ENCODE measurements at regions not wholly inside any gene's neighbourhood (a gene's known extent, or its start where the extent isn't known, plus 50 kb on each side); places are given as distances from the start of the nearest gene placed in this dataset.
A peak's percentile ranks its signal among the peaks of the same experiment; 100 is the strongest.

DNA sequence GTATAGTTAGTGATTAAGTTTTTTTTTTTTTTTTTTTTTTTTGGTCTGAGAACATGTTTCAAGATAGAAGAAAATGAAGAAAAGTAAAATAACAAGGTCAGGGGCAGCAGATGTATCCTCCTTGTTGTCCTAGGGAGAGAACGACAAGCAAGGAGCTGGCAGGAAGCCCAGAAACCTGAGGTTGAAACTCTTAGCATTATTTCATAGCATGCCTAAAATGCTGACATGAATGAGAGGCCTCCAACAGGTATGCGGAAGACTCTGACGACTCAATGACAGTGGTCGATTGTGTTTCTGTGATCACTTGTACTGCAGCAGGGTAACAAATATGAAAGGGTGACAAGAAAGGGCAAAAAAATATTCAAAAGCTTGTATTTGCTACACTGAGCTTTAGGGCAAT lies 415.9 kb downstream of the PLA2G4A start:
- no peak for DNase-seq

DNA sequence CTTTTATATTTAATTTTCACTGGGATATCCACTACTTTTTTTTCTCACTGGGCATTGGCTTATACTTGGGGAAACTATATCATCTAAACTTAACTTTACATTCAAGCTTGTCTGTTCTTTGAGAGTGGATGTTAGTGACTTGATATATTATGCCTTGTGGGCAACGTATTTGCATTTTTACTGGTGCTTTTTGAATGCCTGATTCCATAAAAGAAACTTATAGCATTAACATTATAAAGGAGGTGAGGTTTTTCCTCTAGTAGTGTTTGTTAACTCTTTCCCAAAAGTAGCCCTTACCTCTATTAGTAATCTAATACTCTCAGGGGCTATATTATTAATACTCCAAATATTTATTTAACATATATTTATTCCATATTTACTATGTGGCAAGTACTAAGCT lies 416.5 kb downstream of the PLA2G4A start:
- no peak for DNase-seq

DNA sequence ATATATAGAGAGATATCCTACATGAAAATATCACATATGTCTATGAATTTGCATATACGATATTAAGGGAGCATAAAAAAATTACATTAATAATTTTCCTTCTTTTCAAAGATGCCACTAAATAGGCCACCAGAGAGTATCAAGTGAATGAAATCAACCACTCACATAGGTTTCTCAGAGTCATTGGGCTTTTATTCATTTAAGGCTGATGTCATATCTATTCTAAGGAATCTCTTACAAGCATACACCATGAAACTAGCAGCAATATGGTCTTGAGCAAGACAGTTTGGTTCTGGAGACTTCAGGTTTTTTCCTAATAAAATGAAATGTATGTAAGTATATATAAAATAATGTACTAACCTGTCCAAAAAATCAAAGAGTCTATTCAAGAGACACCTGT lies 420.4 kb downstream of the PLA2G4A start:
- DNase-seq = no peak

DNA sequence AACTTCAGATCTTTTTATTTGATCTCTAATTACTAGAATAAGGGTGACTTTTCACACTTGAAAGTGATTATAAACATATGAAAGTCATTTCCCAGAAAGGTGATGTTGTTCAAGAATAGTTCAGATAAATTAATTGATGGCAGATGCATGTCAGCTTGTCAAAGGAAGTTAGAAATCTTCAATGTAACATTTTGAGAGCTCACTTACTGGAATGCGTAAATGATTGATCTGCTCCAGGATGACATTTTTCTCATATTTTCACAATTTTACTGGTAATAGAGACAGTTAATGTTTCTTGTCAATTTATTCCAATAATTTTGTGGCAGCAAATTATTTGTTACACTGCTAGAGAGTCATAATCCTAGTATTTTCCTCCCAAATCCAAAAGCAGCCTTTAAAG lies 424.2 kb downstream of the PLA2G4A start:
- no peak for DNase-seq

DNA sequence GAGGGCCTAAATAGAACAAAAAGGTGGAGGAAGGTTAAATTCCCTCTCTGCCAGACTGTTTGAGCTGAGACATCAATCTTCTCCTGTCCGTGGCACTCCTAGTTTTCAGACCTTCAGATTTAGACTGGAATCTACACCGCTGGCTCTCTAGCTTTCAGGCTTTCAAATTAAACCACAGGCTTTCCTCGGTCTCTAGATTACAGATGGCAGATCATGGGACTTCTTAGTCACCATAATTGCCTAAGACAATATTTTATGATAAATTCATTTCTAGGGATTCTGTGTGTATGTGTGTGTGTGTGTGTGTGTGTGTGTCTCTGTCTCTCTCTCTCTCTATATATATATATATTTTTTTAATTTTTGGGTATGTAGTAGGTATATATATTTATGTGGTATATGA lies 428.7 kb downstream of the PLA2G4A start:
- DNase-seq = no peak

DNA sequence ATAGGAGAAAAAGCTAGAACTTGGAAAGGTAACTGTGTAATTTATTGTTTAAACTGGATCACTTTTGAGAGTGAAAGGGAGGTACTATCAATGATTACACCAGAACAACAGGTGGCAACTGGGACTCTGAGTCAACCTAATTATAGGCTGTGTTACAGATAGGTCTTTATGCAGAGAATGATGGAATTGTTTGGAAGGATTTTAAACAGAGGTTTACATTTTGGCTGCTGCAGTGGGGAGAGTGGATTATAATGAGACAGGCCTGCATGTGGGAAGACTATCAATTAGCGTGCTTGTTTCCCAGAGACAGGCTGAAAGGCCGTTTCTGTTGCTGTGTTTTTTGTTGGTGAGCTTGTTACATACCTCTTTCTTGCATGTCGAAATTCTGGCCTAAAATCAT lies 432.9 kb downstream of the PLA2G4A start:
- DNase-seq = no peak

DNA sequence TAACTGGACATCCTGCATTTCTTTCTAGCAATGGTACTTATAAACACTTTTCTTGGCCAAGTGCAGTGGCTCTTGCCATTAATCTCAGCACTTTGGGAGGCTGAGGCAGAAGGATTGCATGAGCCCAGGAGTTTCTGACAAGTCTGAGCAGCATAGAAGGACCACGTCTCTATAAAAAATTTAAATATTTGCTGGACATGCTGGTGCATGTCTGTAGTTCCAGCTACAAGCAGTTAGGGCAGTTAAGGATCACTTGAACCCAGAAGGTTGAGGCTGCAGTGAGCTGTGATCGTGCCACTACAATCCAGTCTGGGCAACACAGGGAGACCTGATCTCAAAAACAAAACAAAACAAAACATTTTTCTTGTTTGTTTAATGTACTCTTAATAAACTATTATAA lies 434.0 kb downstream of the PLA2G4A start:
- DNase-seq = no peak

DNA sequence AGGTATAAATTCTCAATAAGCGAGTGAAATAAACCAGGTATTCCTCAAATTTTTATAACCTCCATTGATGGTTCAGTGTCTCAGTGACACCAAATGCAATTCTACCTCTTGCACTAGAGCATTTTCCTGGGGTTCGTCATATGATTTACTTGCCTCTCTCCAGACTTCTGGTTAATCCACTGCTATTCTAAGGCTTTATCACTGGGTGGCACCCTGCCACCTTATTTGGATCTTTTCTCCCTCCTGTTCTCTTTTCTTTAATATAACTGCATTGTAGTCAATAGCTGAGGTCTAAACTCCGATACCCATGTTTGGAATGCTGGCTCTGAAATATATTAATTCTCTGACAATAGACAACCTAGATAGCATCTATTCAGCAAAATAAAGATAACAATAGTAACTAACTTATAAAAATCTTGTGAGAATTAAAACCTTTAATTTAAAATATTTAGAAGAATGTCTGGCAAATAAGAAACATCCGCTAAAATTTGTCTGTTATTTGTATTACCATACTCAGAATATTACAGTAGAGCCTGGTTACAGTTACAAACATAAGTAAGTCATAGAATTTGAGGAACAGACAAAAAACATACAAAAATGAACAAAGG lies 436.4 kb downstream of the PLA2G4A start:
- peak; percentile 43 for DNase-seq

DNA sequence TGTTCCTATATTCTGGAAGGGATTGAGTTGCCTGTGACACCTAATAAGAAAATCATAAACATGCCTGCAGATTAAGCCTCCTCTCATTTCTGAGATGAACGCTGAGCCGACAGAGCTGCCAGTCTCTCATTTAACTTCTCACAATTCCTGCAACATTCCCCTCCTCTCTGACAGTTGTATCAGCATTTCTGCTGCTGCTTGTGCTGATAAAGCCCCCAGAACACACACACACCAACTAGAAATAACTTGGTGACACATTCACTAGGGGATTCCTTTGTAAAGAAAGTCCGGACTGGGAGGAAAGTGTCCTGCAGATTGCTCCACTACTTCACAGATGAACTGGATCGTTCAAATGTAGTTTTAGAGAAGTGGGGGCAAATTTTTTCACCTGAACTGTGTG lies 437.3 kb downstream of the PLA2G4A start:
- DNase-seq = no peak

DNA sequence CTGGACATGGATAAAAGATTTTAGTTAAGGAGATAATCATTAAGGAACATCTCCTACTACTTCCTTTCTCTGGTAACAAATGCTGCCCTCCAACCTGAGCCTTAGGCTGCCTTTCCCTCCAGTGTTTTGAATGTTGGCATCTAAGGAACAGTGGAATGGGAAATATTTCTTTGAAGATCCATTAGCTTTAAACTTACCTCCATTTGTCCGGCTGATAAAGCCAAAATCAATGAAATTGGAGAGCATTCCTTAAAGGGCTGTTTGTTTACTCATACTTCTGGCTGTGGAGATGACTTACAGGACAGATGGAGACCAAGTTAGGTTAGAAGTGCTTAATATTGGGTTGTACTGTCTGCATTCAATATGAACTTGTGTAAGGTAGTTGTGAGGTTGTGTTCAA lies 439.1 kb downstream of the PLA2G4A start:
- DNase-seq = no peak

DNA sequence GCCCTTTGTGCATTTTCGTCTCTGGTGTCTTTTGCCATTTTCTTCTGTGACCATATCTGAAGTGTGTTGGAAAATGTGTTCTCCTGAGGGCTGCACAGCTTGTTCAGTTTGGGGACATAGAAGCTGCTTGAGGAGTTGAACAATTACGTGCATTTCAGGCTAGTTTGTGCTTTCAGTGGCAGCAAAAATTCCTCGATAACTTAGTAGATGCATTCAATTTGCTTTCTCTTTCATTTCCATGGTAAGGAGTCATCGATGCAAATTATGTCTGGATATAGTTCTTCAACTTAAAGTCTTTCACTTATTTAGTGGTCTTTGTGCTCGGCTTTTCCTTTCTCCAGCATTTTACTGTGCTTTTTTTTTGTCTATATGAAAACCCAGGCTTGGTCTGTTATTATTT lies 441.5 kb downstream of the PLA2G4A start:
- no peak for DNase-seq

DNA sequence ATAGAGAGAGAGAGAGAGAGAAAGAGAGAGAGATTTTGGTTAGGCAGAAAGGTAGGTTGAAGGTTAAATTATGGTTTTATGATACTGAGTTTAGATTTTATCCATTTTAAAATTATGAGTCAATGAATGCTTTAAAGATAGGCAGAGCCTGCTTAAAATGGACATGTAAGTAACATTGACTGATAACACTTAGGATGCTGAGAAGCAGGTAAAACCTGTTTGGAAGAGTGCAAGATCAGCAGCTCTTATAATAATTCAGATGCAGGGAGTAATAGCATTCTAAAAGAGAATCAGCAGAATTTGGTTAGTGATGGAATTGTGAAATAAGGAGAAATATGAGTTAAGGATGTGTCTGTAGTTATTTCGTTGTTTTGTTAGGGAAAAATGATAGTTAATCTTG lies 446.6 kb downstream of the PLA2G4A start:
- DNase-seq = no peak

DNA sequence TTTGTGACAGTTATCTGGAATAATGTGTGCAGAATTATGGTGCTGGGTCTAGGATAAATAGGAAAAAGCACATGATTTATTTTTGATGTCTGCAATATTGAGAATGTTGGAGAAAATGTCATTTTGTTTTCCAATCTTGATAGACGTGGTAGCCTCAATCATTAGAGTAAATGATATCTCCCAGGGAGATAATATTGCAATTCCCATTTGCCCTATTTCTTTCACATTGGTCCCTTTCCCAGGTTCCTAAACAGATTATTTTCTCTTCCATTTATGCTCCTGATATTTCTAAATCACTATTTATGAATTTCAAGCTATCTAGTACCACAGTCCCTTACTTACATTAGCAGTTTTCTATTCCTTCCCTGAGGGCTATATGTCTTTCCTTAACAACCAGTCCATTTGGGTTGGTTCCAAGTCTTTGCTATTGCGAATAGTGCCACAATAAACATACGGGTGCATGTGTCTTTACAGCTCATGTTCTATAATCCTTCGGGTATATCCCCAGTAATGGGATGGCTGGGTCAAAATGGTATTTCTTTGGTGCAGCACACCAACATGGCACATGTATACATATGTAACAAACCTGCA lies 447.3 kb downstream of the PLA2G4A start:
- DNase-seq = no peak

DNA sequence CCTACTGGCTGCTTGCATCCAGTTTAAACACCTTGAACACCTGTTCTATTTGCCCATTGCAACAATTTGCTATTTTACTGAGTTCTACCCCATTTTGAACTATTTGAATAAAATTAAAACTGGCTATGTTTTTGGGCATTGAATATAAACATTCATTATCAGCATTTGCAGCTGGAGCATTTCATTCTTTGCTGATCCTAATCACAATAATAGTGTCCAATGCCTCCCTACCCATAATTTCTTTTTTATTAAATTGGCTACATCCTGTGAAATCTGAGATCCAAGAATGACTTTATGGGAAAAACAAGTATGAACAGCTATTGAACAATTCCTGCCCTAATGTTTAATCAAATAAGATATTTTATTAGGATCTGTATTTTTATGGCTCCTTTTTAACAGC lies 447.9 kb downstream of the PLA2G4A start:
- DNase-seq = no peak

DNA sequence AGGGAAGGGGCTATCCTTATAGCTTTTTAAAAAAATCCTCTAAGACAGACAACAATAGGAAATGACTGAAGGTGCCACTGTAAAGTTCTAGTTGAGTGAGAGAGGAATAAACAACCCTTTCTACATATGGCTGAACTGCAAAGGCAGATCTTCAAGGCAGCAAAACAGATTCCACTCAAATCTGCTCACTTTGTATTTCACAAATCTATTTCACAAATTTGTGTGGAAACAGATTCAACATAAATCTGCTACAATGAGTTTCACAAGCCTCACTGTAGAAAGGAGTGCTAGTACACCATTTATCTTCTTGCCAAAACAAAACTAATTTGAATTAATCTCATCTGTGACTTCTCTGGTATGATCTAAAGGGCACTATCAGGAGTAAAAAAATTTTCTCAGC lies 451.3 kb downstream of the PLA2G4A start:
- no peak for DNase-seq

DNA sequence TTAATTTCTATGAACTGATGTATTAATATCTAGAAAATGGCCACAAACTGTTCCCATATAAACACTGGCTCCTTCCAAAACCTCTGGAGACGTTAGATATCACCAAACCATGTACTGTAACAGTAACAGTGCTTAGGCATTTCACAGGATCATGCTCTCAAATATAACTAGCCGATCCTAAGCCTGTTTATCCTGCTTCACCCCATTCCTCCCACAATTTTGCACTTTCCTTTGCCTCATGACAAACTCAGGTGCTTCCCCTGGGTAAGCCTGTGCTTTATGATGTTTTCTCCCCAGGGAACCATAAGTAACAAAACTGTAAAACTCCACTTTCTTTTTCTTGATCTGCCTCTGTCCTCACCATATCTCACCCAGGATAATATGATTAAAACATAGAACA lies 452.3 kb downstream of the PLA2G4A start:
- DNase-seq = no peak

DNA sequence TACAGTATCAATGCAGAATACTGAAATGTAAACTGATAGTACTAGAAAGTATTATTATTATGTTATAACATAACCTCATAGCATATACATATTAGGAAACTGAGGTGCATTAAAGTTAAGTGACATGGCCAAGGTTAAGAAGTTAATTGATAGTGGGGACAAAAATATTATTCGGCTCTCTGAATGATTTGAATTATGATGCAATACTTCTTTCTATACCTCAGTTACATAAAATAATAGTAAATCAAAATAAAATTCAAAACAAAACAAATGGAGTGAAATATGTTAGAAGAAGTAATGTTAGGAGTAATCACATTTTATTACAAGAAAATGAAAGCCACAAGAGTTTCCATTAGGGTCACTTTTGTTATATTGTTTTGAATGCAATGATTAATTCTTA lies 455.2 kb downstream of the PLA2G4A start:
- no peak for DNase-seq

DNA sequence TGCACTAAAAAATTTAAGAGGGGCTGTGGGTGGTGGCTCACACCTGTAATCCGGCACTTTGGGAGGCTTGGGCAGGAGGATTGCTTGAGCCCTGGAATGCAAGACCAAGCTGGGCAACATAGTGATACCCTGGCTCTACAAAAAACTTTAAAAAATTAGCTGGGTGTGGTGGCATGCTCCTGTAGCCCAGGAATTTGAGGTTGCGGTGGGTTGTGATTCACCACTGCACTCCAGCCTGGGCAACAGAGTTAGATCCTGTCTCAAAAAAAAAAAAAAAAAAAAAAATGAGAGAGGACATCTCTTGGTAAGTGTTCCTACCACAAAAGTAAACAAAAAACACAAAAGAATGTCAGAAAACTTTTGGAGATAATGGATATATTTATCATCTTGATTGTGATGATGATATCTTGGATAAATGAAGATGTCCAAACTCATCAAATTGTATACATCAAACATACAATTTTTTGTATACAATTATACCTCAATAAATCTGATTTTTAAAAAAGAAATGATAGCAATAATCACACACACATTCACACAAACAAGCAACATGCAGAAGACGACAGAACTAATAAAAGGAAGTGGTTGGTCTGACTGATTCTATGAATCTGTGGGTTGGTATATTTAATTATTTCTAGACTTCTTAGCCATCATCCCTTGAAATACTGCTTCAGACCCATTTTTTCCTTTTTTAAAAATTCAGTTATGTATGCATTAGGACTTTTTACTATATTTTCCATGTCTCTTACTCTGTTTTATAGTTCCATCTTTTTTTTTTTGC lies 465.9 kb downstream of the PLA2G4A start:
- no peak for DNase-seq

DNA sequence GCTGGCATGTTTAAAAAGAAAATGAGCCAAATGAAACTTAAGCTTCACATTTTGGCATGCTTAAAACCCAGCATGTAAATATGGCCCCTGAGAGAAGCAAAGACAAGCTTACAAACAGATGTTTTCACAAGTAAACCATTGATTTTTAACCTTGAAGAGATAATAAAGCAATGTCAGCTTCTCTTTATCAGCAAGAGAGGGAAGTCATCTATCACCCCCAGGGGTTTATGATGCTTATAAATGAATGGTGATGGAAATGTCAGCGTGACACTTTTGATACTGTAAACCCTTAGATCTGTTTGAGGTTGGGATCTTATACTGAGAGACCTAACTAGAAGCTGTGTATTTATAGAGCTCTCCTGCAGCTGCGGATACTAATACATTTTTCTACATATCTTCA lies 471.3 kb downstream of the PLA2G4A start:
- no peak for DNase-seq

DNA sequence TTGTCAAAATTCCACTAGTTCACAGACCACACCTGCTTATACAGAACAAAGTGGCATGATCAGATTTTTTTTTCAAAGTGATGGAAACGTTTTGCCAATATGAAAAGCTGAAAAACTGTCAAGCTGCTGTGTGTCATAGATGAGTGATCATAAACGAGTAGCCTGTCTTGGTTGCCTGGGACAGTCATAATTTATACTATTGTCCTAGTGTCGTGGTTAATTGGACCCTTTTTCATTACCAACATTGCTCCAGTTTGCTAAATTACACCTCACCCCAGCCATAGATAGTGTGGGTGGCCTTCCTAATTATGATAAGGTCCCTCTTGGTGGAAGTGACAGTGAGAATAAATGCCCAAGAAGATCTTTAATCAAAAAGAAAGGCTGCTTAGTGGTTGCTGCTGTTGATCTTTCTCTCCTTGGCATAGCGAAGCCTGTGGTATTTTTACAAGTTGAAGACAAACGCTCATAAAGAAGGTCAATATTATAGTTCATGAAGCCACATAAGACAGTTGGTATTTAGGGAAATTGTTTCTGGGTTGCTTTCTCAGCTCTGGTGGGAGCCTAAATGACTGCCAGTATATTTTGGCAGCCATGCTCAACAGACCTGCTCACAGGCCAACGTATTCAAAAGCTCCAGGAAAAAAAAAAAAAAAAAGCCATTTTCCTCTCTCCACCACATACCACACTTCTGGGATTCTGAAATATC lies 478.1 kb downstream of the PLA2G4A start:
- no peak for DNase-seq

DNA sequence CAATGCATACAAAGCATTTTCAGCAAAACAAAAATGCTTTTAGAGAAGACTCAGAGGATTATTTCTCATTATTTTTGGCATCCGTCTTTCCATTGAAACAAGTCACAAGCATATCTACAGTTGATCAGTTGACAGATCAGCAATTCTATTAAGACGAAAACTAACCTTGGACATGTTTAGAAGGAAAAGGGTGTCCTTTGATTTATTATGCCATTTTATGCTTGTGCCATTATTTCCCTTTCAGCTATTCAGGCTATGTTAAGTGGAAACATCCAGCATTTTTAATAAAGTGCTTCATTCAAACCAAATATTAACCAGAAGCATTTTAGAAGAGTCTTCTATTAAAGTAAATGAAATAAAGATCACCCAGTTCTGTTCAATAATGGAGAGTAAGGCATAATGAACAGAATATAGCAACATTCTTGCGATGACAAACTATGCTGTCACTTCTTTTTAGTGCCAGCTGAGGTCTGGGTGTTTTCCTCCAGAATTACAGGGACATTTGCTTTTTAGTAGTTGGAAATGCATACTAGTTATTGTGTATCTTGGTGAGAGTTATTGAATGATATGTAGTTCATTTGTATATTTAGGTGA lies 481.4 kb downstream of the PLA2G4A start:
- DNase-seq = no peak

DNA sequence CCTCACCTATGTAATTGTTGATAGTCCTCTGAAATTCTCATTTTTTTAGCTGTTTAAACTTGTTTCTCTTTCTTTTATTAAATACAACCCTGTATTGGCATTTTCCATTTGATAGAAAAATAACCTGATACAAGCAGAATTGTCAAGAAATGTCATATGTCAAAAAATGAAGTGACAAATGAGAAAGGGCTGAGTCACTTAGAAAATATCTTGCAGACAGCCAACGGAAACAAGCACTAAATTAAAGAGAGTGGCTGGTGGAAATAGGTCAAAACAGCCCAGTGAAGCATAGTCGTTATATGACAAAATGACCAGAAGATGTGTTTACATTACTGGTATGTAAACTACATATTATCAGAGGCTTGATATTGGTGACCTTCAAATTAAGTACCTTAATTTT lies 484.4 kb downstream of the PLA2G4A start:
- no peak for DNase-seq

DNA sequence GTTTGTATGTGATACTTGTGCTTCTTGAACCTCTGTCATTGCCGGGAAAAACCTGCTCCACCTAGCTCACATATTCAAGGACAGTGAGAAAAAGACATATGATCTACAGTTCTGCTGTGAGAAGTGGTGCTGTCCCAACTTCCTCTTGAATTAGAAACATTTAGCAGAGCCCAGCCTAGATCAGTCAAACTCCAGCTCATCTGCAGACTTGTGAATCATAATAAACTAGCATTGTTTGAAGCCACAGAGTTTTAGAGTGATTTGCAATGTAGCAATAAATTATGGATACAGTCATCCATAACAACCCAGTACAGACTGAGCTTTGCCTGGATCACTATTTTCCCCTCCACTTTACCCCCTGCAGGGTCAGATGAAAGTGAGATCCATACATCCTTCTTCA lies 497.8 kb downstream of the PLA2G4A start:
- no peak for DNase-seq

Data from amniotic stem cell (primary cell).